H1 (cell line): ENCODE measurements at regions not wholly inside any gene's neighbourhood (a gene's known extent, or its start where the extent isn't known, plus 50 kb on each side); places are given as distances from the start of the nearest gene placed in this dataset.

ENCODE experiments used
- CTCF ChIA-PET: fragments of 300-600 bp; sonication (Branson Sonifier 250); formaldehyde crosslinking; loops from one replicate; lab custom pipeline; 2021; ENCODE audit not compliant: partially characterized antibody; lab: Charles Lee
- POLR2A ChIA-PET: fragments of 300-600 bp; sonication (Branson Sonifier 250); formaldehyde crosslinking; loops from one replicate; lab custom pipeline; 2021; ENCODE audit warnings: inconsistent platforms; ENCODE audit not compliant: partially characterized antibody; lab: Charles Lee
- DNase-seq, 2 experiments: peaks; one replicate each; pipeline versions ENCODE4 v3.0.0 to v3.0.0-alpha.2; 2010 to 2022; ENCODE audit warnings: low spot score in 2 of 2, low read depth in 1 of 2, mixed read lengths in 1 of 2
- FAIRE-seq: peaks from 2 replicates; lab custom pipeline; 2011; peaks lifted over from hg19 to GRCh38; lab: Jason Lieb, UNC
- H2AFZ ChIP-seq: 2 replicates; pipeline ENCODE4 v1.8.1; 2012; ENCODE audit warnings: low read length, inconsistent platforms
- H2AK5ac ChIP-seq: 2 replicates; pipeline ENCODE4 v1.6.1; 2013; ENCODE audit warnings: low read depth, low read length
- H2BK120ac ChIP-seq: replicated peaks from 2 replicates; pipeline ENCODE3; 2013; ENCODE audit warnings: low read depth, low read length, inconsistent platforms
- H2BK12ac ChIP-seq: 2 replicates; pipeline ENCODE4 v1.6.1; 2013; ENCODE audit warnings: low read depth, low read length
- H2BK15ac ChIP-seq: 2 replicates; pipeline ENCODE4 v1.6.1; 2013; ENCODE audit warnings: low read length
- H2BK20ac ChIP-seq: 2 replicates; pipeline ENCODE4 v1.6.1; 2013; ENCODE audit warnings: low read length
- H2BK5ac ChIP-seq: 2 replicates; pipeline ENCODE4 v1.6.1; 2013; ENCODE audit warnings: low read depth, low read length
- H3K14ac ChIP-seq: 2 replicates; pipeline ENCODE4 v1.6.1; 2013; ENCODE audit warnings: inconsistent platforms; ENCODE audit not compliant: insufficient read length
- H3K18ac ChIP-seq: 2 replicates; pipeline ENCODE4 v1.6.1; 2013; ENCODE audit warnings: low read length; ENCODE audit errors: extremely low read depth
- H3K23ac ChIP-seq: 2 replicates; pipeline ENCODE4 v1.6.1; 2013; ENCODE audit warnings: inconsistent platforms; ENCODE audit not compliant: insufficient read length
- H3K23me2 ChIP-seq: 2 replicates; pipeline ENCODE4 v1.6.1; 2013; ENCODE audit warnings: low read depth, low read length
- H3K27ac ChIP-seq: 2 replicates; pipeline ENCODE4 v1.6.1; 2011; ENCODE audit warnings: low read depth, low read length, inconsistent platforms
- H3K27me3 ChIP-seq, 4 experiments: replicated peaks in 1 of 4; 1 replicate in 1 of 4; 2 replicates in 3 of 4; pipeline versions ENCODE4 v1.6.1 to v1.8.1; 2011 to 2013; ENCODE audit warnings: low read length in 3 of 4, mild to moderate bottlenecking in 3 of 4, inconsistent platforms in 2 of 4, mixed read lengths in 2 of 4, moderate library complexity in 1 of 4; ENCODE audit not compliant: control insufficient read depth in 3 of 4, insufficient read depth in 3 of 4; ENCODE audit errors: extremely low read depth in 1 of 4
- H3K36me3 ChIP-seq, 4 experiments: 2 replicates each; pipeline versions ENCODE4 v1.6.1 to v1.8.1; 2011 to 2013; ENCODE audit warnings: mild to moderate bottlenecking in 4 of 4, low read length in 3 of 4, moderate library complexity in 2 of 4, control low read depth in 1 of 4, inconsistent platforms in 1 of 4; ENCODE audit not compliant: insufficient read depth in 4 of 4, control insufficient read depth in 2 of 4
- H3K4ac ChIP-seq: replicated peaks from 2 replicates; pipeline ENCODE3; 2013; ENCODE audit warnings: low read length, low read depth, mixed read lengths, inconsistent platforms; ENCODE audit not compliant: insufficient read length
- H3K4me1 ChIP-seq, 4 experiments: replicated peaks in 1 of 4; 1 replicate in 1 of 4; 2 replicates in 3 of 4; pipeline versions ENCODE4 v1.6.1 to v1.8.1; 2011 to 2013; ENCODE audit warnings: low read length in 3 of 4, inconsistent platforms in 2 of 4, mixed read lengths in 1 of 4; ENCODE audit not compliant: insufficient read depth in 4 of 4, control insufficient read depth in 3 of 4
- H3K4me2 ChIP-seq, 2 experiments: 2 replicates each; pipeline versions ENCODE4 v1.6.1 to v1.8.1; 2011 to 2013; ENCODE audit warnings: low read depth in 2 of 2, low read length in 2 of 2, control low read depth in 1 of 2, inconsistent platforms in 1 of 2, mild to moderate bottlenecking in 1 of 2; ENCODE audit not compliant: insufficient read depth in 1 of 2
- H3K4me3 ChIP-seq, 4 experiments: fragments of 200-600, 300-600 bp in 1 of 4; sonication (generic), shearing (Covaris generic), sonication (Bioruptor Twin) in 1 of 4; 2 replicates each; pipeline versions ENCODE4 v1.5.1 to v1.8.1; 2011 to 2016; ENCODE audit warnings: low read length in 4 of 4, low read depth in 3 of 4, control low read depth in 2 of 4, inconsistent platforms in 2 of 4, mild to moderate bottlenecking in 2 of 4, mixed read lengths in 1 of 4, moderate library complexity in 1 of 4; ENCODE audit not compliant: insufficient read depth in 2 of 4; ENCODE audit errors: extremely low read depth in 1 of 4
- H3K56ac ChIP-seq: replicated peaks from 2 replicates; pipeline ENCODE3; 2013; ENCODE audit warnings: low read depth, mild to moderate bottlenecking, mixed read lengths, low read length, inconsistent platforms; ENCODE audit not compliant: insufficient read length
- H3K79me1 ChIP-seq: 2 replicates; pipeline ENCODE4 v1.6.1; 2013; ENCODE audit warnings: low read depth, low read length, control low read depth
- H3K79me2 ChIP-seq, 2 experiments: 2 replicates each; pipeline versions ENCODE4 v1.6.1 to v1.8.1; 2012 to 2013; ENCODE audit warnings: low read length in 2 of 2, mild to moderate bottlenecking in 2 of 2, inconsistent platforms in 1 of 2; ENCODE audit not compliant: insufficient read depth in 2 of 2, control insufficient read depth in 1 of 2
- H3K9ac ChIP-seq, 4 experiments: replicated peaks in 1 of 4; 1 replicate in 1 of 4; 2 replicates in 3 of 4; pipeline versions ENCODE4 v1.6.1 to v1.8.1; 2011 to 2013; ENCODE audit warnings: low read depth in 3 of 4, low read length in 3 of 4, control low read depth in 2 of 4, mild to moderate bottlenecking in 2 of 4, moderate library complexity in 2 of 4, inconsistent platforms in 1 of 4; ENCODE audit errors: extremely low read depth in 1 of 4
- H3K9me3 ChIP-seq, 2 experiments: 2 replicates each; pipeline versions ENCODE4 v1.6.1 to v1.8.1; 2012 to 2013; ENCODE audit warnings: mild to moderate bottlenecking in 2 of 2, moderate library complexity in 2 of 2, control low read depth in 1 of 2, inconsistent platforms in 1 of 2, low read depth in 1 of 2, low read length in 1 of 2, mixed read lengths in 1 of 2; ENCODE audit not compliant: insufficient read depth in 2 of 2
- H4K20me1 ChIP-seq, 2 experiments: replicated peaks in 1 of 2; 2 replicates each; pipeline versions ENCODE3 to v1.8.1; 2011 to 2013; ENCODE audit warnings: inconsistent platforms in 2 of 2, low read length in 2 of 2, mild to moderate bottlenecking in 1 of 2; ENCODE audit not compliant: insufficient read depth in 2 of 2, control insufficient read depth in 1 of 2
- H4K5ac ChIP-seq: 2 replicates; pipeline ENCODE4 v1.6.1; 2013; ENCODE audit warnings: low read length, low read depth, mixed read lengths, inconsistent platforms; ENCODE audit not compliant: insufficient read length
- H4K8ac ChIP-seq: 2 replicates; pipeline ENCODE4 v1.8.0; 2013; ENCODE audit warnings: mild to moderate bottlenecking, moderate library complexity, low read length, inconsistent platforms; ENCODE audit not compliant: insufficient read depth; ENCODE audit errors: extremely low read depth
- H4K91ac ChIP-seq: replicated peaks from 2 replicates; pipeline ENCODE3; 2013; ENCODE audit warnings: low read length, mixed read lengths, inconsistent platforms; ENCODE audit not compliant: insufficient read length
- EZH2 ChIP-seq: fragments of 200-600 bp; sonication (generic); IDR thresholded peaks from 2 replicates; pipeline ENCODE4 v1.7.1; 2012; ENCODE audit warnings: low read depth, mild to moderate bottlenecking, moderate library complexity, low read length, inconsistent platforms; ENCODE audit not compliant: severe bottlenecking
- NANOG ChIP-seq: IDR thresholded peaks from 2 replicates; pipeline ENCODE4 v1.6.1; 2011; ENCODE audit warnings: low read length, low read depth, mild to moderate bottlenecking, inconsistent platforms; ENCODE audit not compliant: insufficient read depth, poor library complexity, severe bottlenecking
- WGBS, 2 experiments: shearing (Covaris generic) in 1 of 2; methylation state at CpG; one replicate each; pipeline versions ENCODE4 v1.1.6 to v1.1.7; 2013 to 2015; ENCODE audit warnings: low lambda C conversion rate in 2 of 2, mixed read lengths in 2 of 2, inconsistent platforms in 1 of 2, low coverage in 1 of 2, missing lambda C conversion rate in 1 of 2; ENCODE audit not compliant: insufficient replicate concordance in 2 of 2, insufficient coverage in 1 of 2, insufficient read length in 1 of 2; ENCODE audit errors: extremely low coverage in 1 of 2, missing lambda C conversion rate in 1 of 2; 5-methylcytosine and 5-hydroxymethylcytosine counted together

GRCh38 chr13:106748785-106749184 lies 180.8 kb upstream of the ARGLU1 start:
- WGBS, 2 experiments, result 50% methylated on average over 2 of the region's 2 CpGs; no CpG with 5 or more reads in 1 of the 2 experiments

More at GRCh38 chr13:106748785-106749184, 180.8 kb upstream of the ARGLU1 start:
- no peak overlapping the region for H2AK5ac ChIP-seq
- H3K56ac ChIP-seq, result no peak overlapping the region
- TF ChIP-seq EZH2 (no peak), NANOG (no peak)
- TF ChIP-seq, all 59 proteins: peak for 0
- H3K79me2 ChIP-seq, result no peaks in the 10 kb centered on the region
- H3K14ac ChIP-seq, result no peak overlapping the region
- H2BK5ac ChIP-seq, result no peak overlapping the region
- FAIRE-seq (no peak), DNase-seq (no peak)
- H4K20me1 ChIP-seq, result no peaks in the 10 kb centered on the region
- CTCF ChIA-PET, result interaction anchor here (0.9 to 1.2 kb wide), 2 partner anchors 10 to 361 kb away, joined by 3 to 4 read pairs; no protein-coding TSS in a partner anchor
- H4K91ac ChIP-seq, result no peak overlapping the region
- no peak overlapping the region for H3K27ac ChIP-seq
- peaks cover 0 to 1% (median 0%) of the 10 kb centered on the region in 4 experiments; a peak in 1 of 7 replicates for H3K27me3 ChIP-seq
- no peak overlapping the region for H4K5ac ChIP-seq
- H3K4me2 ChIP-seq, result no peak overlapping the region
- no peak overlapping the region for H2BK20ac ChIP-seq
- H3K18ac ChIP-seq, result no peak overlapping the region
- no peak overlapping the region for H2BK12ac ChIP-seq
- no peak overlapping the region for H2BK120ac ChIP-seq
- no peak overlapping the region for H4K8ac ChIP-seq
- H2AFZ ChIP-seq, result no peak overlapping the region
- no peaks in the 10 kb centered on the region; a peak in 1 of 7 replicates for H3K4me1 ChIP-seq
- no peaks in the 10 kb centered on the region for H3K79me1 ChIP-seq
- POLR2A ChIA-PET, result interaction anchor here (1.2 kb wide), 1 partner anchor 23 kb away, joined by 3 read pairs; no protein-coding TSS in a partner anchor
- no peak overlapping the region for H2BK15ac ChIP-seq
- no peak overlapping the region for H3K4ac ChIP-seq
- H3K4me3 ChIP-seq, result no peak overlapping the region
- H3K9ac ChIP-seq, result no peak overlapping the region
- H3K9me3 ChIP-seq, result no peaks in the 10 kb centered on the region
- H3K23ac ChIP-seq, result no peak overlapping the region
- H3K23me2 ChIP-seq, result no peaks in the 10 kb centered on the region
- no peaks in the 10 kb centered on the region for H3K36me3 ChIP-seq
